ENCODE measurements at regions not wholly inside any gene's neighbourhood (a gene's known extent, or its start where the extent isn't known, plus 50 kb on each side); places are given as distances from the start of the nearest gene placed in this dataset.

- H3K4me1 ChIP-seq (ENCODE audit: control insufficient read depth in 2 of 2, insufficient read depth in 2 of 2, low read length in 2 of 2), result no peaks in the 10 kb centered on the region
- DNase-seq (no peak), ATAC-seq (ENCODE audit: low read depth) (no peak)
- Mint-ChIP-seq H3K27me3 (no peaks in the 10 kb centered on the region), H3K4me3 (no peak overlapping the region), H3K27ac (no peak overlapping the region), H3K4me1 (no peaks in the 10 kb centered on the region), H3K9me3 (ENCODE audit: insufficient read depth) (no peaks in the 10 kb centered on the region)
- no peaks in the 10 kb centered on the region for H3K27me3 ChIP-seq (replicated peaks in 1 of 4; ENCODE audit: control extremely low read depth in 1 of 4, control insufficient read depth in 3 of 4, insufficient read depth in 4 of 4, low read length in 3 of 4)
- no peaks in the 10 kb centered on the region for H3K9me3 ChIP-seq (ENCODE audit: control extremely low read depth in 1 of 3, control insufficient read depth in 2 of 3, insufficient read depth in 1 of 3, low read length in 2 of 3)
- ChIA-PET CTCF (no interaction called here), POLR2A (no interaction called here)
- no peaks in the 10 kb centered on the region for H3K79me2 ChIP-seq (ENCODE audit: control insufficient read depth, insufficient read depth, low read length)
- no peak overlapping the region for H2AFZ ChIP-seq (ENCODE audit: insufficient read depth, low read depth, low read length, poor library complexity, severe bottlenecking)
- H3K27ac ChIP-seq (ENCODE audit: low read length in 2 of 2), result no peak overlapping the region
- H3K4me3 ChIP-seq (ENCODE audit: control extremely low read depth in 1 of 5, extremely low read depth in 1 of 5, insufficient read depth in 1 of 5, low read depth in 2 of 5, low read length in 4 of 5), result no peak overlapping the region
- TF ChIP-seq EZH2 (IDR thresholded peaks at IDR 0.05; ENCODE audit: borderline replicate concordance, insufficient read depth, low read depth, low read length, poor library complexity, severe bottlenecking), result no peak
- TF ChIP-seq CTCF (IDR thresholded peaks at IDR 0.05), result no peak
- H3K36me3 ChIP-seq (replicated peaks in 1 of 2; ENCODE audit: control extremely low read depth in 1 of 2, control insufficient read depth in 1 of 2, extremely low read depth in 1 of 2, insufficient read depth in 2 of 2, low read length in 1 of 2), result no peaks in the 10 kb centered on the region
- no peak overlapping the region for H3K4me2 ChIP-seq (replicated peaks; ENCODE audit: low read depth, low read length, poor library complexity, severe bottlenecking)
- H3K9ac ChIP-seq (ENCODE audit: low read length), result no peak overlapping the region
- no peaks in the 10 kb centered on the region for H4K20me1 ChIP-seq (ENCODE audit: control insufficient read depth, insufficient read depth, low read length, poor library complexity, severe bottlenecking)
- intact Hi-C loops (cut with micrococcal nuclease), result no loop called here
- no CpG with 5 or more reads among the region's 1 CpG for WGBS (ENCODE audit: insufficient coverage)
These were observed 102.5 kb upstream of the MME start for GRCh38 chr3:154977666-154978065.

GRCh38 chr3:154976072-154976983, 103.8 kb upstream of the MME start:
- no peaks in the 10 kb centered on the region for H3K4me1 ChIP-seq (ENCODE audit: control insufficient read depth in 2 of 2, insufficient read depth in 2 of 2, low read length in 2 of 2)
- ATAC-seq (ENCODE audit: low read depth), result no peak
- no peak overlapping the region for H3K27ac Mint-ChIP-seq
- TF ChIP-seq CTCF (IDR thresholded peaks at IDR 0.05), result no peak
- no peak for TF ChIP-seq EZH2 (IDR thresholded peaks at IDR 0.05; ENCODE audit: borderline replicate concordance, insufficient read depth, low read depth, low read length, poor library complexity, severe bottlenecking)
- DNase-seq, result no peak
- intact Hi-C loops (cut with micrococcal nuclease), result no loop called here
- WGBS (ENCODE audit: insufficient coverage), result no CpG with 5 or more reads among the region's 5 CpGs
- POLR2A ChIA-PET, result no interaction called here
- H3K4me3 ChIP-seq (ENCODE audit: control extremely low read depth in 1 of 5, extremely low read depth in 1 of 5, insufficient read depth in 1 of 5, low read depth in 2 of 5, low read length in 4 of 5), result no peak overlapping the region
- H3K9me3 ChIP-seq (ENCODE audit: control extremely low read depth in 1 of 3, control insufficient read depth in 2 of 3, insufficient read depth in 1 of 3, low read length in 2 of 3), result no peaks in the 10 kb centered on the region
- H2AFZ ChIP-seq (ENCODE audit: insufficient read depth, low read depth, low read length, poor library complexity, severe bottlenecking), result no peak overlapping the region
- no peak overlapping the region for H3K4me3 Mint-ChIP-seq
- H3K27ac ChIP-seq (ENCODE audit: low read length in 2 of 2), result no peak overlapping the region
- no peaks in the 10 kb centered on the region for H3K27me3 Mint-ChIP-seq
- H3K27me3 ChIP-seq (replicated peaks in 1 of 4; ENCODE audit: control extremely low read depth in 1 of 4, control insufficient read depth in 3 of 4, insufficient read depth in 4 of 4, low read length in 3 of 4), result no peaks in the 10 kb centered on the region
- no peaks in the 10 kb centered on the region for H3K79me2 ChIP-seq (ENCODE audit: control insufficient read depth, insufficient read depth, low read length)
- no peaks in the 10 kb centered on the region for H3K9me3 Mint-ChIP-seq (ENCODE audit: insufficient read depth)
- H3K4me2 ChIP-seq (replicated peaks; ENCODE audit: low read depth, low read length, poor library complexity, severe bottlenecking), result no peak overlapping the region
- no peaks in the 10 kb centered on the region for H4K20me1 ChIP-seq (ENCODE audit: control insufficient read depth, insufficient read depth, low read length, poor library complexity, severe bottlenecking)
- CTCF ChIA-PET, result no interaction called here
- no peaks in the 10 kb centered on the region for H3K4me1 Mint-ChIP-seq
- no peak overlapping the region for H3K9ac ChIP-seq (ENCODE audit: low read length)
- no peaks in the 10 kb centered on the region for H3K36me3 ChIP-seq (replicated peaks in 1 of 2; ENCODE audit: control extremely low read depth in 1 of 2, control insufficient read depth in 1 of 2, extremely low read depth in 1 of 2, insufficient read depth in 2 of 2, low read length in 1 of 2)

Measured in B cell (primary cell).